Cardiac septum (tissue), 1 donor: ENCODE measurements at regions not wholly inside any gene's neighbourhood (a gene's known extent, or its start where the extent isn't known, plus 50 kb on each side); places are given as distances from the start of the nearest gene placed in this dataset.
"Not testable (repeated sequence)": the region's sequence is repeated elsewhere in the genome, so short reads cannot be mapped to it uniquely, and the experiment has no call there.

Source experiments
- DNase-seq: peaks from one replicate; pipeline ENCODE4 v3.0.0-alpha.2; 2020; ENCODE audit warnings: low spot score
- intact Hi-C: fragments of 100-400 bp; cut with DNase I; formaldehyde crosslinking; loops from one replicate; pipeline ENCODE4 v1.14.0; 2022
- donor health status: DM: no; HTN: no; CAD: no.

- intact Hi-C loops = no loop called here
Measured at GRCh38 chr6:145071836-145072235, 663.5 kb downstream of the EPM2A start.

GRCh38 chr6:145073811-145074210, 661.5 kb downstream of the EPM2A start:
- intact Hi-C loops = no loop called here
- DNase-seq = no peak

More at GRCh38 chr6:145071836-145072235, 663.5 kb downstream of the EPM2A start:
- DNase-seq = no peak

GRCh38 chr6:145074805-145075204, 660.5 kb downstream of the EPM2A start:
- DNase-seq = no peak
- intact Hi-C loops = no loop called here

- intact Hi-C loops = no loop called here
- no peak for DNase-seq
Measured at GRCh38 chr6:145075425-145075824, 659.9 kb downstream of the EPM2A start.

GRCh38 chr6:145076115-145076841, 659.0 kb downstream of the EPM2A start:
- intact Hi-C loops = no loop called here
- DNase-seq = no peak

- intact Hi-C loops = no loop called here
- DNase-seq = no peak
Measured at GRCh38 chr6:145077382-145077781, 657.9 kb downstream of the EPM2A start.

- DNase-seq = no peak
- intact Hi-C loops = no loop called here
Measured at GRCh38 chr6:145080651-145081050, 654.7 kb downstream of the EPM2A start.

GRCh38 chr6:145081677-145082076, 653.6 kb downstream of the EPM2A start:
- DNase-seq = no peak
- intact Hi-C loops = no loop called here

- DNase-seq = no peak
- intact Hi-C loops = no loop called here
Measured at GRCh38 chr6:145082359-145082758, 653.0 kb downstream of the EPM2A start.

- intact Hi-C loops = no loop called here
Measured at GRCh38 chr6:145086197-145086596, 649.1 kb downstream of the EPM2A start.

GRCh38 chr6:145087034-145087433, 648.3 kb downstream of the EPM2A start:
- intact Hi-C loops = no loop called here
- no peak for DNase-seq

More at GRCh38 chr6:145086197-145086596, 649.1 kb downstream of the EPM2A start:
- no peak for DNase-seq

GRCh38 chr6:145090801-145091585, 644.3 kb downstream of the EPM2A start:
- DNase-seq = no peak
- intact Hi-C loops = no loop called here

GRCh38 chr6:145091586-145092142, 643.7 kb downstream of the EPM2A start:
- no peak for DNase-seq
- intact Hi-C loops = no loop called here

- no peak for DNase-seq
- intact Hi-C loops = no loop called here
Measured at GRCh38 chr6:145092554-145092953, 642.8 kb downstream of the EPM2A start.

GRCh38 chr6:145093226-145093625, 642.1 kb downstream of the EPM2A start:
- no peak for DNase-seq
- intact Hi-C loops = no loop called here

GRCh38 chr6:145096846-145097245, 638.5 kb downstream of the EPM2A start:
- intact Hi-C loops = no loop called here
- no peak for DNase-seq

- intact Hi-C loops, DNase-seq: not testable (repeated sequence)
Measured at GRCh38 chr6:145098127-145098526, 637.2 kb downstream of the EPM2A start.

GRCh38 chr6:145099713-145100112, 635.6 kb downstream of the EPM2A start:
- intact Hi-C loops = no loop called here
- no peak for DNase-seq

- DNase-seq = no peak
- intact Hi-C loops = no loop called here
Measured at GRCh38 chr6:145110109-145110508, 625.2 kb downstream of the EPM2A start.

- intact Hi-C loops, DNase-seq: not testable (repeated sequence)
Measured at GRCh38 chr6:145111407-145111806, 623.9 kb downstream of the EPM2A start.

GRCh38 chr6:145112711-145113148, 622.6 kb downstream of the EPM2A start:
- no peak for DNase-seq
- intact Hi-C loops = no loop called here
